Fibroblast of skin of abdomen (primary cell): ENCODE measurements at regions not wholly inside any gene's neighbourhood (a gene's known extent, or its start where the extent isn't known, plus 50 kb on each side); places are given as distances from the start of the nearest gene placed in this dataset.

Source experiments
- DNase-seq: peaks from one replicate; pipeline ENCODE4 v3.0.0-alpha.2; 2013

DNA sequence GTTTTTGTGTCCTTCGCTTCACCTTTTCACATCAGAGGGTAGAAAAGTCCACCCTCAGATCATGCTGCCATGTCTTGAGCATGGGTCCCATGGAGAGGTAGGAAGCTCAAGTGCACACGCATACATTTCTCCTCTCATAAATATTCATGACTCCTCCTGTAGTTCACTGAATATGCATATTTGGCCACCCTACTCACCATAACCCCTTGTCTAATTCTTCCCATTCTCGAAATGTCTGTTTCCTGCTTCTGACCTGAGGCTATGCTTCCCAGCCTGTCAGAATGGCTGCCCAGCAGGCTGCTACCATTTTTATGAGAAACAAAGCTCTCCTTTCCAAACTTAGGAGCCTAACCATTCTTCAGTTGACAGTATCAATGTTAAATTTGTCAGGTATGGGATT, 86.5 kb downstream of the ADRA2C start:
- no peak for DNase-seq

DNA sequence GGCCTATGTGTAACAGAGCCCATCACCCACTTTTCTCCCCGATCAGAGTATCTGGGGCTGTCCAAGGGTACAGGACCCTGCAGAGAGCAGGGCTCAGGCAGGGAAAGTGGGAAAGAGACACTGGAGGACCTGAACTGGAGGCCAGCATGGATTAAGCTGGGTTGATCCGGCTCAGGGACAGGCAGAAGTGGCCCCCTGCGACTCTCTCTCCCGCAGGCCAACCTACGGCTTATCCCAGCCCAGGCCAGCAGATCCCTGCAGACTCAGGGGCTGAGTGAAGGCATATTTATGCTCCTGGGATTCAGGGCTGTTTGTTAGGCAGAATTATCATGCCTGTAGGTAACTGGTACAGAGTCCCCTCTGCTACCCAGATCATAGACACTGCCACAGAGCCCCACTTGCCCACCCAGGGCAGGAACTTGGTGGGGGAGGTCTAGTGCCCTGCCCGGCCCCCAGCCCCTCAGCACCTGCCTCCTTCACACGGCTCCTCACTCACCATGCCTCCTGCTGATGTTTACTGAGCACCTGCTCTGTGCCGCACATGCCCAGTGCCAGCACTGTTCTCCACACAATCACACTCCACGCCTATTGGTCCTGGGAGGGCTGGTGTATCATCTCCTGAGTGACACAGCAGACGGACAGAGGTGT, 87.3 kb downstream of the ADRA2C start:
- DNase-seq: no peak

DNA sequence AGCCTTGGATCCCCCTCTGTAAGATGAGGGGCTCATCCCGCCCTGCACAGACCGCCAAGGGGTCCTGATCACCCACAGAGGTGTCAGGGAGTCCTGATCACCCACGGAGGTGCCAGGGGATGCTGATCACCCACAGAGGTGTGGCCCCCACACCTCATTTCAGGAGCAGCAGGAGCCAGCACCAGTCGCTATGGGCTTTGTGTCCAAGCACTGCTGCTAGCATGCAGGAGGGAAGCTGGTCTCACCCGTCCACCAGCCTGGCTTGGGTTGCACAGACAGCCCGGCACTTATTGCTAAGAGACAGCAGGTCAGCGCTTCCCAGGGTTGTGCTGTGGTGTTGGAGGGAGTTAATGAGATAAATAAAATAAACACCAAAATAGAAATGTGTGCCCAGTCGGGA, 88.5 kb downstream of the ADRA2C start:
- DNase-seq: no peak

DNA sequence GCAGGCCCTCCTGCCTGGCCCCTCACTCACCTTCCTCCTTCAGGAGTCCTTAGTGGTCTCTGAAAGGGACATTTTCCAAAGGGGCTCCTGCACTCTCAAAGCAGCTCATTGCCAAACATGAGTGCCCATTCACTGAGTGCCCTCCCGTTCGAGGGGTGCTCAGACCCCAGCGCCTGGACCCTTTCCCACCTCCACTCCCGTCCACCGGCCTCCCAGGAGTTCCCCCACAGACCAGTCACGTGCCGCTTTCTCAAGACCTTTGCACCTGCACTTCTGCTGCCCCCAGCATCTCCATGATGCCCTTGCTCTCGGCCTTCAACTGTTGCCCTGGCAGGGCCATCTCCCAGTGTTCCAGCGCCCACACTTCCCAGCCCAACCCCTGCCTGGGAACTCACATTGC, 89.5 kb downstream of the ADRA2C start:
- no peak for DNase-seq

DNA sequence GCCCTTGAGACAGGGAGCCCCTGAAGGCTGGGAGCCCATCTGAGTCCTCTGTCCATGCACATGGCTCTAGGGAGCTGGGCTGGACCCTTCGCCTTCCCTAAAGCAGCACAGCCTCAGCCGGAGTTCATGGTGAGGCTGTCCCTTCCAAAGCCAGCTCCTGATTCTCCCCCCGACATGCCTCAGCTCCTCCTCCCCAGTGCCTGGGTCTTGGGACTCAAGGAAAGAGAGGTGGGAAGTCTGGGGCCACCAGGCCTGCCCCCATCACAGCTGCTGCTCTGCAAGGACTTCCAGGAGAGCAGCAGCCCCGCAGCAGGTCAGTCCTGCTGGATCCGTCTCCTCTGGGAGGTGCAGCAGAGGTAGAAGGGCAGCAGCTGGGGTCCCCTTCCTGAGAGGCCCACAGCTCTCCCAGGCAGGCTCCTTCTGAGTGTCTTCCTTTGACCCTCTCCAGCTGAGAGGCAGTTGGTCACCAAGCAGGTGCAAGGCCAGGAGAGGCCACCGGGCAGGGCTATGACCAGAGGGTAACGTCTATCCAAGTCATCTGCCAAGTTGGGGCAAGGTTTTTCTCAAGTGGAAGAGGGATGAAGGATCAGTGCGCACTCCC, 90.5 kb downstream of the ADRA2C start:
- no peak for DNase-seq

DNA sequence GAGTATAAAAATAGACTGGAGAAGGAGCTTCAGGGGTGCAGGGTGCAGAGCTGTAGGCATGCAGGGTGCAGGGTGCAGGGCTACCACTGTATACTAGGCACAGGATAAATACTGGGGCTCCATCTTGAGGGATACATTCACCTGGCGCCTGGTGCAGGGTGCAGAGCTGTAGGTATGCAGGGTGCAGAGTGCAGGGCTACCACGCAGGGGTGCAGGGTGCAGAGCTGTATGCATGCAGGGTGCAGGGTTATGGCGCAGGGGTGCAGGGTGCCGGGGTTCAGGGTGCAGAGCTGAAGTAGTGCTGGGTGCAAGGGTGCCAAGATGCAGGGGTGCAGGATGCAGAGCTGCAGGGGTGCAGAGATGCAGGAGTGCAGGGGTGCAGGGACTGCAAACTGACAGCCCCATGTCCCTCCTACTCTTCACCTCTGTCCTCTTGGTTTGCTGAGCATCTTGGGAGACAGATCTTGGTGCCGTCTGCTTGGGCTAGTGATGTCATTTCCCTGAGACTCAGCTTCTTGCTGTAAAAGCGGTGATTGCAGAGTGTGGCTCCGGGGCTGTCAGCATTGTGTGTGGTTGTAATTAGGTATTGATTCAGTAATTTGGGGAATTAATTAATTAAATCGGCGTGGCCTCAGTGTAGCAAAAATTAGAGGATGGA, 91.2 kb downstream of the ADRA2C start:
- DNase-seq: no peak

DNA sequence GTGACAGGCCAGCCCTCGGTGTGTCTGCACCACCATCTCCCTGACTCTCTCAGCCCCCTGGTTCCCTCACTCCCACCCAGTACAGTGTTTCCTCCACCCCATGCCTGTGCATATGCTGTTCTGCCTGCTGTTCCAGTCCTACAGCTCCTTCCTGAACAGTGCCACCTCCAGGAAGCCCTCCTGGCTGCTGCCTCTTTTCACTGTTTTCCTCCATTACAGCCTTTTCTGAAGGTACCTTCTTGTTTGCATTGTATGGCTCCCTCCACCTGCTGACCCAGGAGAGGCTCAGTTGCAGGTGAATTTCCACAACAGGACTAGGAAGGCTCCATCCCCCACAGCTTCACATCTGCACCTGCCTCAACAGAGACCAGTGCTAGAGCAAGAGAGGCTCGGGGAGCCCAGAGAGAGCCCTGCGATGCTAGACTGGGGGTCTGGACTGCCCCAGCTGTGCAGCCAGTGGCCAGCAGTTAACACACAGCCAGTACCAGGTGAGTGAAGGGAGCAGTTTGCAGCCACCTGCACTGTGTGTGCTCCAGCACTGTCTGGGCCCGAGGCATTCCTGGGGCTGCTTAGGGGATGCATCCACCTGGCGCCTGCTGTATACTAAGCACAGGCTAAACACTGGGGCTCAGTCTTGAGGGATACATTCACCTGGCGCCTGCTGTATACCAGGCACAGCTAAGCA, 92.0 kb downstream of the ADRA2C start:
- DNase-seq: no peak

DNA sequence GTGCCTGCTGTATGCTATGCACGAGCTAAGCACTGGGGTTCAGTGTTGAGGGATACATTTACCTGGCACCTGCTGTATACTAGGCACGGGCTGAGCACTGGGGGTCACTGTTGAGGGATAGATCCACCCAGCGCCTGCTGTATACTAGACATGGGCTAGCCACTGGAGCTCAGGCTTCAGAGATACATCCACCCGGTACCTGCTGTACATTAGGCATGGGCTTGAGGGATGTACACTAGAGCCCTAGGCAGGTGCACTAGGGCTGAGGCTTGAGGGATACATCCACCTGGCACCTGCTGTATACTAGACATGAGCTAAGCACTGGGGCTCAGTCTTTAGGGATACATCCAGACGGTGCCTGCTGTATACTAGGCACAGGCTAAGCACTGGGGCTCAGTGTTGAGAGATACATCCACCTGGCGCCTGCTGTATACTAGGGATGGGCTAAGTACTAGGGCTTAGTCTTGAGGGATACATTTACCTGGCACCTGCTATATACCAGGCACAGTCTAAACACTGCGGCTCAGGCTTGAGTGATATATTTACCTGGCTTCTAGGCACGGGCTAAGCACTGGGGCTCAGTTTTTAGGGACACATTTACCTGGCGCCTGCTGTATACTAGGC, 92.7 kb downstream of the ADRA2C start:
- DNase-seq: no peak

DNA sequence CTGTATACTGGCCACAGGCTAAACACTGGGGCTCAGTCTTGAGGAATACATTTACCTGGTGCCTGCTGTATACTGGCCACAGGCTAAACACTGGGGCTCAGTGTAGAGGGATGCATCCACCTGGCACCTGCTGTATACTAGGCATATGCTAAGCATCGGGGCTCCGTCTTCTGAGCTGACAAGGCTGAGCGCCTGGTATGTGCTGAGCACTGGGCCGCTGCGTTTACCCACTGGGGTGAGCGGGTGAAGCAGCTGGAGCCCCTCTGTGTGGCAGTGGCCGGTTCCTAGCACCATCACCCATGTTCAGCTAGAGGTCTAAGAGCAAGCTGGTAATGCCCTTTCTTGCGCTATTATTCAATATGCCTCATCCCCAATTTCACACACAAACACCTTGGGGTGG, 93.4 kb downstream of the ADRA2C start:
- DNase-seq: no peak

DNA sequence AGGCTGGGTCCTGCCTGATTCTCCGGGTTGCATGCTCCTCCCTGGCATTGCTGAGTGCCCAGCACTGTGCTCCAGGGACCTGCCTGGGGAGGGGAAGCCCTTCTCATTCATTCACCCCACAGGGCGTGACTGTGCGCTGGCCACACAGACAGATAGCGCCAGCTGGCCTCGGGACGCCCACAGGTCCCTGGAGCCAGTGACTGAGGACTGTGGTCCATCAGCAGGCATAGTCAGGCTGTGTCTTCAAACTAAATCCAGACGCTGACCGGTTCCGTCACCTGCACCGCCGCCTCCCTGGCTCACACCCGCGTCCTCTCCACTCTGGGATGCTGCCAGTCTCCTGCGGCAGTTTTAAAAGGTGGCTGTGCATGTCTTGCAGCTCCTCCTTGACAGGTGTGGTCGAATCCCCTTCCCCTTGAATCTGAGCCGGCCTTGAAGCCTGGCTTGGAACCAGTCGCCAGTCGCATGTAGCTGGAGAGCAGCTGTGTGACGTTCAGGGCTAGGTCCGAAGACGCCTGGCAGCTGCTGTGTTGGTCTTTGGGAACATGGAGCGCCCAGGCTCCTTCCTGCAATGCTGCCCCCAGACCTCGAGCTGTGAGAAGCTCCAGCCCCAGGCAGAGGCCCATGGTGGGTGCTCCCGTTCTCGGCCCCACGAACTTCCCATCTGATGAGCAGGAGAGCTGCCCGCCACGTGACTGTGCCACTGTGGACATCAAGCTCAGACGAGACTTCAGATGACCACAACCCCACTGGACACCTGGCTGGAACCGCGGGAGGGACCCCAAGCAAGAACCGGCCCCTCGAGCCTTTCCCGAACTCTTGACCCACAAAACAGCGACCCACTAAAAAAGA, 94.1 kb downstream of the ADRA2C start:
- no peak for DNase-seq

DNA sequence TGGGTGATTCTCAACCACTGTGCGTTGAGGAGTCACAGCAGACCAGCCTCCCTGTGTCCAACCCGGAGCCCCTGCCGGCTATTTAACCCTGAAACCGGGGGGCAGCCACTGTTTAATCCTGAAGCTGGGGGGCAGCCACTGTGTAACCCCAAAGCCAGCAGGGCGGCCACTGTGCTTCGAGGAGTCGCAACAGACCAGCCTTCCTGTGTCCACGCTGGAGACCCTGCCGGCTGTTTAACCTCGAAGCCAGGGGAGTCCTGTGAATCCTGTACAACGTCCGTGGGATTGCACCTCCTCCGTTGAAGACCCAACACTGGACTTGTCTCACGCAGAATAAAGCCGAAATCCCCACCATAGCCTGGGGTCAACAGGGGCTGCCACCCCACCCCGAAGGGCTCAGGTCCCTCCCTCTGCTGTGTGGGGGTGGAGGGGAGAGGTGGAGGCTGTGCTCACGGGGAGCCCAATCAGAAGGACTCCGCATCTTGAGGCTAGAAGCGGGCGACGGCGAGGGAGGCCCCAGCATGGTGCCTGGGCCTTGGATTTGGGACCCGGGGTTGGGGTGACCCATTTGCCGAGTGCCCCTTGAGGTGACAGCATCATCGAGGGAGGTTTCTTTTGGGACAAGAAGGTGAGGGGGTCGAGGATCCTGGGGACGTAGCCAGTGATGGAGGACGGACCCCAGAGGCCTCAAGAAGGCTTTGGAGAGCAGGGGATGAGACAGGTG, 94.9 kb downstream of the ADRA2C start:
- no peak for DNase-seq

DNA sequence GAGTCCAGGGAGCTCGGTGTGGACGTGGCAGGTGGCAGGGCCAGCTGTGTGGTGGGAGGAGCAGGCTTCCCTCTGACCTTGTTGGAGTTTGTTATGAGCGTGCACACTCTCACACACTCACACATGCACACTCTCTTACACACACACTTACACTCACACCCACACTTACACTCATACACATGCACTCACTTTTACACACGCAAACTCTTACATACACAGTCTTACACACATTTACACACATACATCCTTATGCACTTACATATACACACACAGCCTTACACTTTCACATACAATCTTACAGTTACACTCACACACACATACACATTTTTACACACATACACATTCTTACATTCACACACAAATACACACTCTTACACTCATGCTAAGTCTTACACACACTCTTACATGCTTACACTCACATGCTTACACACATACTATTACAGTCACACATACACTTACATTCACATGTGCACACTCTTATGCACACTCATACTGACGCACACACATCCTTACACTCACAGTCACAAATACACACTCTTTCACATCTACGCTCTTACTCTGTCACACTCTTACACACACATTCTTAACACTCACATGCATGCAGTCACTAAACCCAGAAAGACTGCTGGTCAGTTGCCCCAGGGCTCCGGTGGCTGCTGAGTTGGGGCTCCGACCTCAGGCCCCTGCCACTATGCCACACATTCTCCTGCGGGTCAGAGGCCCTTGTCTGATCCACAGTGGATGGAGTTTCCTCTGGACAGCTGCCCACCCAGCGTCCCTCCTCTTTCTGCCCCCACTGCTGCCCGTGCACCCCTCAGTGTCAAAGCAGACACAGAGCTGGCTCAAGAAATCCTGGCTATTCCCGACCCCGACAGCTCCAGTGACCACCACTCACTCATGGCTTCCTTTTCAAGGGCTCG, 95.8 kb downstream of the ADRA2C start:
- no peak for DNase-seq

DNA sequence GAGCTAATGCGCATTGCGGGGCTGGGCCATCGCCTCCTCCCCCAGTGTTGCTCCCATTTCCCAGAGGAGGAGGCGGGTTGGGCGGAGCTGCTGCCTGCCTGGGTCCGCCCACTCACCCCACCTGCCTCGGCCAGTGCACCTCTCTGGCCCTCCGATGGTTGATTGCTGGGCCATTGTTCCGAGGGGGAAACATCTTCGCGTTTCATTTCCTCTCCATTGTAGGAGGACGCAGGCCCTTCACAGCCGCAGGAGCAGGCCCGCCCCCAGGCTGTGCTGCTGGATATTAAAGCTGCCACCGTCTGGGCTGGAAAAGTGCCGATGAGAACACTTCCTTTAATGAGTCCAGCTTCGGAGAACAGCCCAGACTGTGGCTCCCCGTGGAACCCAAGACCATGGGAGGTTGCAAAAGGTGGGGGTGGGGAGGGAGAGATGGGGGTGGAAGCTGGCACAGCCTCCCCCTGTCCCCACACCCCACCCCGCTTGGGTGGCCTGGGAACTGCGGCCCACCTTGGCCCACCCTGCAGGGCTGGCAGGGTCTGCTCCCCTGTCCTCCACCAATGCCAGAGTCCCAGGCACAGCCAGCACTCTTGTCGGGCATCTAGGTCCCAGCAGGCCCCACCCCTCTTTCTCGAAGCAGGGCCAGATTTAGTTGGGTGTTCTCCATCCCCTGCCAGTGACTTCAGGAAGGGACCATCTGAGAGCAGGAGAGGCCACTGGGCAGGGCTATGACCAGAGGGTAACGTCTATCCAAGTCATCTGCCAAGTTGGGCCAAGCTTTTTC, 96.6 kb downstream of the ADRA2C start:
- no peak for DNase-seq

DNA sequence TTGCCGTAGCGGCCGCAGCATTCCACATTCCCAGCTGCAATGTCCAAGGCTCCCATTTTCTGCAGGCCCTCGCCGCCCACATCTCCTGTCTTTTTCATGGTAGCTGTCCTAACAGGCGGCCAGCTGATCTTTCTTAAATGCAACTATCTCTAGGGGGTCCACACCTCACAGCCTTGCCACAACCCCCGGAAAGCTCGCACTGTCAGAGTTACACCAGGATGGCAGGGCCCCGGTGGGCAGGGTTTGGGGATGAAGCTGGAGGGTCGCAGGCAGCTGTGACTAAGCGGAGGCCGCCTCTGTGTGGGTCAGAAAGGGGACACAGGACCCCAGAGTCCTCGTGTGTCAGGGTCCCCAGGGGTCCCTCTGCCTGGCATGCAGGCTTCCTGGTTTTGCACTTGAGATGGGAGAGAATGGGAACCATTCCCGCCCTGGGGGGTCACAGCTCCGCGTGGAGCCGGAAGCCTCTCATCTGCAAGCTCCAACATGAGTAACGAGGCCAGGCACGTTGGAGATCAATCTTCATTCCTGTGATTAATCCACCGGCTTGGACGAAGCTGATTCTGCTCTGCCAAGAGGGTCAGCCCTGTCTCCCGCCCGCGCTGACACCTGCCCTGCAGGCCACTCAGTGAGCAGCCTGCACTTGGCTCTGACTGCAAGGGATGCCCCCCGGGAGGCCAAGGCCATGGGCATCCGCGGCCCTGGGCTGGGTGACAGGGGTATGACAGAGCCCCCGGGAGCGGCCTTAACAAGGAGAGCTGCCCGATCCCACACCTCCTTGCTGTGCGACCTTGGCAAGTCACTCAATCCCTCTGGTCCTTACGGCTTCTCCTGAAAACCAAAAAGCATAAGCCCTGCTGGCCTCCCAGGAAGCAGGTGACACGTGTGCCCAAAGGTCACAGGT, 97.9 kb downstream of the ADRA2C start:
- DNase-seq: no peak

DNA sequence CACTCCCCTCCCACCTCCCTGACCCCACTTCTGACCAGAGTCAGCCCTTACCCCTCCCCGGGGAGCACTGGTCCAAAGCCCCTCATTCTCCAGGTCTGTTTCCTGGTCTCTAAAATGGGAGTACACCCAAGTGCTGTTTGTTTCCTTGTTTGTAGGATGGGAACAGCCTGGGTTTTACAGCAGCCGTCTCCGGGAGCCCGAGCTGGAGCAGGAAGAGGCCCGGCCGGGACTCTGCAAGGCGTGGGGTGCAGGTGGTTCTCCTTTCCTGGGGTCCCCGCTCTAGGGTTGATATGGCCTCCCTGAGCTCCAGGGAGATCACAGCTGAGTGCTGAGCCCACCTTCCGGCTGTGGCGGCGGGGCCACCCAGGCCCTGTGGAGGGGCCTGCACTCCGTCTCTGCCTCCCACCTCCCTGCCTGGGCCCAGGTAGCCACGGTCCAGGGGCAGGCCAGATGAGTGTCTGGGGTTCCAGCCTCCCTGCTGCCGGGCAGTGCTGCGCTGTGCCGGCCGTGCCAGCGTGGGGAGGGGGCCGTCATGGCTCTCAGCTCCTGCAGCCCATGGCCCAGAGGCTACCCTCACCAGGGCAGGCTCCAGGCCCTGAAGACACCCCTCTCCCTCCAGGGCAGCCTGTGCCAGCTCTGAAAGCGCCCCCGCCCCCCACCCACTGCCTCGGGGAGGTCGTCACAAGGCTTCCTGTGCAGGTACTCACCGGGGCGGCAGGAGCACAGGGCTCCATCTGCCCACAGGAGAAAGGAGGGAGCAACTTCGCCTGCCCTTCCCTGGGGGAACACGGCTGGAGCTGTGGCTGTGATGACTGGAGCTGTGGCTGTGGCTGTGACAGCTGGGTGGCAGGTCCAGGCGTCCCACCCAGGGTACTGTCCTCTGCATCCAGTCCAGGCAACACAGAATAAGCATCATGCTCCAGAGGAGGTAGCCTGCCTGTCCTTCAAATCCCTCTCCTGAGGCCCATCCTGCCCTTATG, 98.8 kb downstream of the ADRA2C start:
- no peak for DNase-seq

DNA sequence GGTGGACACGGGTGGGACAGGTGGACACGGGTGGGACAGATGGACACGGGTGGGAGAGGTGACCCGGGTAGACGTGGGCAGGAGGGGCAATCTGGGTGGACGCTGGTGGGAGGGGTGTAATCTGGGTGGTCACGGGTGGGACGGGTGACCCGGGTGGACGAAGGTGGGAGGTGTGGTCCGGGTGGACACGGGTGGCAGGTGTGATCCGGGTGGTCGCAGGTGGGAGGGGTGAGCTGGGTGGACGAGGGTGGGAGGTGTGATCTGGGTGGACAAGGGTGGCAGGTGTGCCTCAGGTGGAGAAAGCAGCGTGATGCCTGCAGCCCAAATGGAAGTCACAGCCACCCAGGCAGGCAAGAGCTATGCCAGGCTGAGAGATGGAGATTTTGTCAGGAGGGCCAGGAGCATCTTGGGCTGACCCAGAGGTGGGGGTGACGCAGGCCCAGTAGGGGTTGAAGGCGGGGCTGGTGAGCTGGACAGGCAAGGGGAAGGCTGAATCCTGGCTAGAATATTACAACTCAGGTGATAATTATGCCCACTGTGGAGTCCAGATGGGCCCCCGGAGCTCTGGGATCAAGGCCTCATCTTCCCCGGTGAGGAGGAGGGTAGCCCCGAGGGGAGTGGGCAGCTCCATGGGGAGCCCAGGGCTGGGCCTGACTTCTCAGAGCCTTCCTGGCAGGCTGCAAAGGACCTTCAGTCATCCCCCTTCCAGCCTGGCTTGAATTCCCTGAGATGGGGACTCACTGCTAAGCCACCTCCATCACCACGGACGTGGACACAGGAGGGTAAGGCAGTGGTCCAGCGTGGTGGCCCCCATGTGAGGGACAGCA, 100.0 kb downstream of the ADRA2C start:
- no peak for DNase-seq

DNA sequence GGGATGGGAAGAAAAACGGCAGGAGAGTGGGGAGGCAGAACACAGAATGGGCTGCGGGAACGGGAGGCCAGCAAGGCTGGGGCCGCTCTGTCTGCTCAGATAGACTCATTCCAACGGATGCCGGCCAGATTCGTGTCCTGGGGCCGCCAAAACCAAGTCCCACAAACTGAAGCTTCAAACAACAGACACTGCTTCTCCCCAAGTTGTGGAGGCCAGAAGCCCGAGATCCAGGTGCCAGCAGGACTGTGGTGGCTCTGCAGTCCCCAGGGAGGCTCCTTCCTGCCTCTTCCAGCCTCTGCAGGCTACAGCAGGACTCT, 100.6 kb downstream of the ADRA2C start:
- DNase-seq: no peak
